ENCODE measurements at regions not wholly inside any gene's neighbourhood (a gene's known extent, or its start where the extent isn't known, plus 50 kb on each side); places are given as distances from the start of the nearest gene placed in this dataset.

- DNase-seq (ENCODE audit: low read depth), result no peak
- no peak for TF ChIP-seq CTCF (IDR thresholded peaks at IDR 0.05; ENCODE audit: low read depth, low read length, missing control alignments)
- H3K4me3 ChIP-seq (ENCODE audit: low read depth, low read length), result no peak overlapping the region
Measured at GRCh38 chr13:67440236-67440975, 210.3 kb upstream of the PCDH9 start.

- DNase-seq (ENCODE audit: low read depth), result no peak
- no peak overlapping the region for H3K4me3 ChIP-seq (ENCODE audit: low read depth, low read length)
- no peak for TF ChIP-seq CTCF (IDR thresholded peaks at IDR 0.05; ENCODE audit: low read depth, low read length, missing control alignments)
Measured at GRCh38 chr13:67439365-67439764, 209.2 kb upstream of the PCDH9 start.

GRCh38 chr13:67438465-67438864 is 208.3 kb upstream of the PCDH9 start:
- no peak for DNase-seq (ENCODE audit: low read depth)
- TF ChIP-seq CTCF (IDR thresholded peaks at IDR 0.05; ENCODE audit: low read depth, low read length, missing control alignments), result no peak
- H3K4me3 ChIP-seq (ENCODE audit: low read depth, low read length), result no peak overlapping the region

- no peak overlapping the region for H3K4me3 ChIP-seq (ENCODE audit: low read depth, low read length)
- no peak for TF ChIP-seq CTCF (IDR thresholded peaks at IDR 0.05; ENCODE audit: low read depth, low read length, missing control alignments)
- no peak for DNase-seq (ENCODE audit: low read depth)
Measured at GRCh38 chr13:67437244-67437643, 207.1 kb upstream of the PCDH9 start.

- DNase-seq (ENCODE audit: low read depth), result no peak
- TF ChIP-seq CTCF (IDR thresholded peaks at IDR 0.05; ENCODE audit: low read depth, low read length, missing control alignments), result no peak
Measured at GRCh38 chr13:67421475-67421874, 191.3 kb upstream of the PCDH9 start.

GRCh38 chr13:67416047-67416925 is 186.2 kb upstream of the PCDH9 start:
- no peak for DNase-seq (ENCODE audit: low read depth)
- peak; percentile 55 for TF ChIP-seq CTCF (IDR thresholded peaks at IDR 0.05; ENCODE audit: low read depth, low read length, missing control alignments)
- no peak overlapping the region for H3K4me3 ChIP-seq (ENCODE audit: low read depth, low read length)

More at GRCh38 chr13:67421475-67421874, 191.3 kb upstream of the PCDH9 start:
- no peak overlapping the region for H3K4me3 ChIP-seq (ENCODE audit: low read depth, low read length)

Measured in GM12864 (cell line).